ENCODE measurements at regions not wholly inside any gene's neighbourhood (a gene's known extent, or its start where the extent isn't known, plus 50 kb on each side); places are given as distances from the start of the nearest gene placed in this dataset.
A peak's percentile ranks its signal among the peaks of the same experiment; 100 is the strongest.

GRCh38 chr13:44762911-44763310 lies 186.8 kb upstream of the TSC22D1 start:
- no peak overlapping the region for H3K27ac ChIP-seq
- peaks cover 21% of the 10 kb centered on the region; the same call in 2 of the 3 replicates for H3K4me1 ChIP-seq
- POLR2A ChIA-PET: no interaction called here
- DNase-seq (ENCODE audit: low read depth in 1 of 2, low spot score in 1 of 2) (no peak), ATAC-seq (no peak), FAIRE-seq (no peak)
- WGBS (ENCODE audit: missing lambda C conversion rate): 100% methylated on average over 1 of the region's 1 CpG
- CTCF ChIA-PET: interaction anchor here (0.6 to 1.4 kb wide), 2 partner anchors 16 to 123 kb away, joined by 3 read pairs; no protein-coding TSS in a partner anchor
- no peak overlapping the region for H3K4me3 ChIP-seq
- TF ChIP-seq FOXS1 (CRISPR knock-in tag; IDR thresholded peaks at IDR 0.05): no peak
- TF ChIP-seq BCL3 (IDR thresholded peaks at IDR 0.05): no peak
- TF ChIP-seq HOXA7 (CRISPR knock-in tag; IDR thresholded peaks at IDR 0.05): no peak
- no peak for TF ChIP-seq ZNF302 (CRISPR knock-in tag; IDR thresholded peaks at IDR 0.05)
- TF ChIP-seq SMC3 (IDR thresholded peaks at IDR 0.05): no peak
- TF ChIP-seq REST (IDR thresholded peaks at IDR 0.05): no peak
- no peak for TF ChIP-seq JUN (IDR thresholded peaks at IDR 0.05)
- TF ChIP-seq MAFK (IDR thresholded peaks at IDR 0.05; ENCODE audit: partially characterized antibody): no peak
- no peak for TF ChIP-seq GATA3 (IDR thresholded peaks at IDR 0.05; ENCODE audit: borderline replicate concordance)
- TF ChIP-seq HOXB5 (CRISPR knock-in tag; IDR thresholded peaks at IDR 0.05): no peak
- no peak for TF ChIP-seq NR3C1 (IDR thresholded peaks at IDR 0.05)
- TF ChIP-seq MAX (IDR thresholded peaks at IDR 0.05): no peak
- no peak for TF ChIP-seq ZFP36 (IDR thresholded peaks at IDR 0.05; ENCODE audit: borderline replicate concordance, partially characterized antibody)
- TF ChIP-seq KDM1A (IDR thresholded peaks at IDR 0.05; ENCODE audit: low read depth): no peak
- no peak for TF ChIP-seq JUNB (IDR thresholded peaks at IDR 0.05)
- no peak for TF ChIP-seq RAD21 (conservative IDR thresholded peaks at IDR 0.05 in 1 of 2, IDR thresholded peaks at IDR 0.05 in 1 of 2)
- no peak for TF ChIP-seq EP300 (IDR thresholded peaks at IDR 0.05)
- H3K9me3 ChIP-seq: no peaks in the 10 kb centered on the region
- no peak overlapping the region for H3K4me2 ChIP-seq

- Histone ChIP-seq H3K4me1 (peaks cover 37% of the 10 kb centered on the region), H3K4me3 (no peak overlapping the region), H3K4me2 (no peak overlapping the region), H3K9me3 (no peaks in the 10 kb centered on the region), H3K27ac (peak overlapping the region in 1 of 2 experiments; percentile 79; a peak in 3 of 6 replicates)
- ChIA-PET CTCF (interaction anchor here (0.7 to 1.4 kb wide), 3 partner anchors 24 to 101 kb away, joined by 3 read pairs; no protein-coding TSS in a partner anchor), POLR2A (no interaction called here)
- FAIRE-seq: no peak
- DNase-seq (ENCODE audit: low read depth in 1 of 2, low spot score in 1 of 2): no peak
- TF ChIP-seq ESRRA (IDR thresholded peaks at IDR 0.05; ENCODE audit: borderline replicate concordance, low read length) (no peak), HEYL (CRISPR knock-in tag; IDR thresholded peaks at IDR 0.05) (no peak), EHMT2 (IDR thresholded peaks at IDR 0.05; ENCODE audit: low read depth) (no peak)
- WGBS (ENCODE audit: missing lambda C conversion rate): 0% methylated on average over 1 of the region's 1 CpG
- no peak for ATAC-seq
Observed at GRCh38 chr13:44760434-44760833, 184.3 kb upstream of the TSC22D1 start.
